ENCODE measurements at regions not wholly inside any gene's neighbourhood (a gene's known extent, or its start where the extent isn't known, plus 50 kb on each side); places are given as distances from the start of the nearest gene placed in this dataset.
"Not testable (repeated sequence)": the region's sequence is repeated elsewhere in the genome, so short reads cannot be mapped to it uniquely, and the experiment has no call there.

GRCh38 chr2:89280536-89280935 is 589.1 kb downstream of the RPIA start:
- CTCF ChIA-PET; H3K9ac ChIP-seq (ENCODE audit: low read length); H3K36me3 ChIP-seq (ENCODE audit: low read depth, low read length); DNase-seq; H3K27me3 ChIP-seq (ENCODE audit: low read length); H3K9me2 ChIP-seq (replicated peaks; ENCODE audit: low read length); intact Hi-C loops (cut with micrococcal nuclease); H3K4me1 ChIP-seq (ENCODE audit: insufficient read depth, low read length); H3K27ac ChIP-seq (ENCODE audit: low read length); H3K79me2 ChIP-seq (ENCODE audit: low read length); POLR2A ChIA-PET (ENCODE audit: unreplicated experiment); ATAC-seq; H3F3A ChIP-seq (ENCODE audit: low read length, unreplicated experiment); H3K9me3 ChIP-seq (ENCODE audit: low read length); H3K4me2 ChIP-seq (ENCODE audit: low read length); H2AFZ ChIP-seq (ENCODE audit: low read length); H4K20me1 ChIP-seq (ENCODE audit: low read length); BruUV-seq (replicated peaks); H3K4me3 ChIP-seq (ENCODE audit: low read length): not testable (repeated sequence)

DNA sequence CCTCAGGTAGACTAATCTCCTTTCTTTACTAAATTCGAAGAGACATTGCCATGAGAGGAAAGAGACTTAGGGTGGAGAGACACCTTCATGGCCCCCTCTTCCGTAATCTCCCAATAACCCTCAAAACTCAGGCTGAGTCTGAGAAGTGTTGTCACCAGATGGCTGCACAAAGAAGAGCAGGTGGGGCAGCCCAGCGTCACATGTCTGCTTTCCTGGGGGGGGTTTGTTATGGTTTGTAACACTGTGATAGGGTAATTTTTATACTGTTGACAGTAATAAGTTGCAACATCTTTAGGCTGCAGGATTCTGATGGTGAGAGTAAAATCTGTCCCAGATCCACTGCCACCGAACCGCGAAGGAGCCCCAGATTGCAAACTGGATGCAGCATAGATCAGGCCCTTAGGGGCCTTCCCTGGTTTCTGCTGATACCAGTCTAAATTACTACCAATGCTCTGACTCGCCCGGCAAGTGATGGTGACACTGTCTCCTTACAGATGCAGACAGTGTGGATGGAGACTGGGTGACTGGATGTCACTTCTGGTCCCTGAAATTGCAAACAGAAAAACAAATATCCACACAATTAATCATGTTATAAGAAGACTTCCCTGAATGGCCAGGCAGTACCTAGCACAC is 595.1 kb downstream of the RPIA start:
- H3K9me3 ChIP-seq (ENCODE audit: low read length); intact Hi-C loops (cut with micrococcal nuclease); H3K4me3 ChIP-seq (ENCODE audit: low read length); H3K4me1 ChIP-seq (ENCODE audit: insufficient read depth, low read length); H3K36me3 ChIP-seq (ENCODE audit: low read depth, low read length); H3K79me2 ChIP-seq (ENCODE audit: low read length); H2AFZ ChIP-seq (ENCODE audit: low read length); H3F3A ChIP-seq (ENCODE audit: low read length, unreplicated experiment); BruUV-seq (replicated peaks); H3K9ac ChIP-seq (ENCODE audit: low read length); POLR2A ChIA-PET (ENCODE audit: unreplicated experiment); ATAC-seq; H3K9me2 ChIP-seq (replicated peaks; ENCODE audit: low read length); H4K20me1 ChIP-seq (ENCODE audit: low read length); H3K27ac ChIP-seq (ENCODE audit: low read length); DNase-seq; H3K27me3 ChIP-seq (ENCODE audit: low read length); H3K4me2 ChIP-seq (ENCODE audit: low read length); CTCF ChIA-PET: not testable (repeated sequence)

- H3K79me2 ChIP-seq (ENCODE audit: low read length); BruUV-seq (replicated peaks); DNase-seq; ATAC-seq; H3K27me3 ChIP-seq (ENCODE audit: low read length); POLR2A ChIA-PET (ENCODE audit: unreplicated experiment); H3K9me3 ChIP-seq (ENCODE audit: low read length); H3K36me3 ChIP-seq (ENCODE audit: low read depth, low read length); H4K20me1 ChIP-seq (ENCODE audit: low read length); H3K9me2 ChIP-seq (replicated peaks; ENCODE audit: low read length); H3K9ac ChIP-seq (ENCODE audit: low read length); H3K4me3 ChIP-seq (ENCODE audit: low read length); H3K27ac ChIP-seq (ENCODE audit: low read length); H2AFZ ChIP-seq (ENCODE audit: low read length); CTCF ChIA-PET; H3F3A ChIP-seq (ENCODE audit: low read length, unreplicated experiment); intact Hi-C loops (cut with micrococcal nuclease); H3K4me2 ChIP-seq (ENCODE audit: low read length); H3K4me1 ChIP-seq (ENCODE audit: insufficient read depth, low read length): not testable (repeated sequence)
These were observed 595.6 kb downstream of the RPIA start for GRCh38 chr2:89287084-89287483.

GRCh38 chr2:89291717-89292298 is 600.3 kb downstream of the RPIA start:
- H3K4me1 ChIP-seq (ENCODE audit: insufficient read depth, low read length); CTCF ChIA-PET; H3K4me3 ChIP-seq (ENCODE audit: low read length); BruUV-seq (replicated peaks); H3F3A ChIP-seq (ENCODE audit: low read length, unreplicated experiment); H3K27ac ChIP-seq (ENCODE audit: low read length); intact Hi-C loops (cut with micrococcal nuclease); H3K79me2 ChIP-seq (ENCODE audit: low read length); POLR2A ChIA-PET (ENCODE audit: unreplicated experiment); H3K9me3 ChIP-seq (ENCODE audit: low read length); ATAC-seq; H3K4me2 ChIP-seq (ENCODE audit: low read length); H3K27me3 ChIP-seq (ENCODE audit: low read length); H3K36me3 ChIP-seq (ENCODE audit: low read depth, low read length); H3K9ac ChIP-seq (ENCODE audit: low read length); H3K9me2 ChIP-seq (replicated peaks; ENCODE audit: low read length); DNase-seq; H2AFZ ChIP-seq (ENCODE audit: low read length); H4K20me1 ChIP-seq (ENCODE audit: low read length): not testable (repeated sequence)

- H3K9me2 ChIP-seq (replicated peaks; ENCODE audit: low read length); H3K9ac ChIP-seq (ENCODE audit: low read length); H4K20me1 ChIP-seq (ENCODE audit: low read length); H3K4me2 ChIP-seq (ENCODE audit: low read length); H3K4me1 ChIP-seq (ENCODE audit: insufficient read depth, low read length); H3K4me3 ChIP-seq (ENCODE audit: low read length); CTCF ChIA-PET; intact Hi-C loops (cut with micrococcal nuclease); BruUV-seq (replicated peaks); DNase-seq; H2AFZ ChIP-seq (ENCODE audit: low read length); ATAC-seq; H3K27me3 ChIP-seq (ENCODE audit: low read length); POLR2A ChIA-PET (ENCODE audit: unreplicated experiment); H3K9me3 ChIP-seq (ENCODE audit: low read length); H3K79me2 ChIP-seq (ENCODE audit: low read length); H3F3A ChIP-seq (ENCODE audit: low read length, unreplicated experiment); H3K27ac ChIP-seq (ENCODE audit: low read length); H3K36me3 ChIP-seq (ENCODE audit: low read depth, low read length): not testable (repeated sequence)
These were observed 601.9 kb downstream of the RPIA start for GRCh38 chr2:89293399-89293798.

- POLR2A ChIA-PET (ENCODE audit: unreplicated experiment): not testable (repeated sequence)
These were observed 602.9 kb downstream of the RPIA start for GRCh38 chr2:89294335-89294734.

GRCh38 chr2:89296820-89297398 is 605.4 kb downstream of the RPIA start:
- H3K9me2 ChIP-seq (replicated peaks; ENCODE audit: low read length); H3K79me2 ChIP-seq (ENCODE audit: low read length); BruUV-seq (replicated peaks); intact Hi-C loops (cut with micrococcal nuclease); H3K4me1 ChIP-seq (ENCODE audit: insufficient read depth, low read length); H3K4me3 ChIP-seq (ENCODE audit: low read length); H3K9ac ChIP-seq (ENCODE audit: low read length); H3K27ac ChIP-seq (ENCODE audit: low read length); ATAC-seq; H3K4me2 ChIP-seq (ENCODE audit: low read length); H3K36me3 ChIP-seq (ENCODE audit: low read depth, low read length); DNase-seq; H2AFZ ChIP-seq (ENCODE audit: low read length); POLR2A ChIA-PET (ENCODE audit: unreplicated experiment); H4K20me1 ChIP-seq (ENCODE audit: low read length); H3K27me3 ChIP-seq (ENCODE audit: low read length); H3F3A ChIP-seq (ENCODE audit: low read length, unreplicated experiment); H3K9me3 ChIP-seq (ENCODE audit: low read length); CTCF ChIA-PET: not testable (repeated sequence)

More at GRCh38 chr2:89294335-89294734, 602.9 kb downstream of the RPIA start:
- H3K9me3 ChIP-seq (ENCODE audit: low read length); BruUV-seq (replicated peaks); H3K27ac ChIP-seq (ENCODE audit: low read length); H3K9me2 ChIP-seq (replicated peaks; ENCODE audit: low read length); intact Hi-C loops (cut with micrococcal nuclease); H3K36me3 ChIP-seq (ENCODE audit: low read depth, low read length); H3K79me2 ChIP-seq (ENCODE audit: low read length); DNase-seq; H3K4me2 ChIP-seq (ENCODE audit: low read length); ATAC-seq; H3K9ac ChIP-seq (ENCODE audit: low read length); H3F3A ChIP-seq (ENCODE audit: low read length, unreplicated experiment); H3K27me3 ChIP-seq (ENCODE audit: low read length); H4K20me1 ChIP-seq (ENCODE audit: low read length); CTCF ChIA-PET; H3K4me1 ChIP-seq (ENCODE audit: insufficient read depth, low read length); H2AFZ ChIP-seq (ENCODE audit: low read length); H3K4me3 ChIP-seq (ENCODE audit: low read length): not testable (repeated sequence)
